SK-N-SH (cell line): ENCODE measurements at regions not wholly inside any gene's neighbourhood (a gene's known extent, or its start where the extent isn't known, plus 50 kb on each side); places are given as distances from the start of the nearest gene placed in this dataset.

Experiments used
- CTCF ChIA-PET: fragments of 300-600, 350-600 bp; formaldehyde crosslinking; extraction: SDS; loops from one replicate; lab custom pipeline; 2021; lab: Yijun Ruan, JAX
- POLR2A ChIA-PET: fragments of 350-600 bp; sonication (Branson Sonifier 250); formaldehyde crosslinking; extraction: SDS; loops from one replicate; lab custom pipeline; 2020; ENCODE audit warnings: antibody characterized with exemption, inconsistent platforms; lab: Yijun Ruan, JAX
- DNase-seq: peaks from one replicate; pipeline ENCODE4 v3.0.0; 2012
- H2AFZ ChIP-seq: fragments of 200-600 bp; sonication (generic); 2 replicates; pipeline ENCODE4 v1.8.1; 2016; ENCODE audit warnings: antibody characterized with exemption, mild to moderate bottlenecking, low read depth
- H3F3A ChIP-seq: fragments of 200-600 bp; sonication (generic); replicated peaks from 2 replicates; pipeline ENCODE3; 2016; ENCODE audit warnings: antibody characterized with exemption, mild to moderate bottlenecking; ENCODE audit not compliant: insufficient read depth
- H3K27ac ChIP-seq, 2 experiments: fragments of 200-500 bp in 1 of 2; fragments of 200-600 bp in 1 of 2; sonication (Bioruptor generic) in 1 of 2; sonication (generic), shearing (Covaris generic) in 1 of 2; 2 replicates each; pipeline versions ENCODE4 v1.5.1 to v1.6.1; 2014 to 2016; ENCODE audit warnings: low read depth in 2 of 2, inconsistent platforms in 1 of 2, low read length in 1 of 2, mild to moderate bottlenecking in 1 of 2, mixed read lengths in 1 of 2
- H3K27me3 ChIP-seq: fragments of 200-600 bp; sonication (generic), shearing (Covaris generic); 2 replicates; pipeline ENCODE4 v1.6.1; 2016; ENCODE audit warnings: mixed run types; ENCODE audit not compliant: insufficient read depth
- H3K36me3 ChIP-seq, 2 experiments: fragments of 200-500 bp in 1 of 2; fragments of 200-600 bp in 1 of 2; sonication (Bioruptor generic) in 1 of 2; sonication (generic) in 1 of 2; replicated peaks in 1 of 2; 2 replicates each; pipeline versions ENCODE3 to v1.5.1; 2014 to 2016; ENCODE audit warnings: low read length in 1 of 2, mild to moderate bottlenecking in 1 of 2; ENCODE audit not compliant: insufficient read depth in 2 of 2, control insufficient read depth in 1 of 2
- H3K4me1 ChIP-seq, 2 experiments: fragments of 200-500 bp in 1 of 2; fragments of 200-600 bp in 1 of 2; sonication (Bioruptor generic) in 1 of 2; sonication (generic), shearing (Covaris generic) in 1 of 2; 2 replicates each; pipeline versions ENCODE4 v1.5.1 to v1.6.1; 2014 to 2016; ENCODE audit warnings: low read depth in 1 of 2, low read length in 1 of 2, mixed run types in 1 of 2; ENCODE audit not compliant: insufficient read depth in 2 of 2, control insufficient read depth in 1 of 2
- H3K4me2 ChIP-seq: fragments of 200-600 bp; sonication (generic), shearing (Covaris generic); 2 replicates; pipeline ENCODE4 v1.6.1; 2017; ENCODE audit warnings: mixed run types
- H3K4me3 ChIP-seq, 2 experiments: fragments of 200-500 bp in 1 of 2; fragments of 200-600 bp in 1 of 2; sonication (Bioruptor generic) in 1 of 2; sonication (generic), shearing (Covaris generic) in 1 of 2; 2 replicates each; pipeline versions ENCODE4 v1.5.1 to v1.8.1; 2014 to 2016; ENCODE audit warnings: low read depth in 2 of 2, inconsistent platforms in 1 of 2, low read length in 1 of 2, mild to moderate bottlenecking in 1 of 2, mixed read lengths in 1 of 2, moderate library complexity in 1 of 2
- H3K79me2 ChIP-seq: fragments of 200-600 bp; sonication (generic); 2 replicates; pipeline ENCODE4 v1.8.1; 2017; ENCODE audit warnings: mild to moderate bottlenecking; ENCODE audit not compliant: insufficient read depth
- H3K9ac ChIP-seq: fragments of 200-600 bp; sonication (generic); 2 replicates; pipeline ENCODE4 v1.6.1; 2017; ENCODE audit warnings: mixed run types
- H3K9me2 ChIP-seq: fragments of 200-600 bp; sonication (generic); 2 replicates; pipeline ENCODE4 v1.6.1; 2017; ENCODE audit warnings: mixed run types
- H3K9me3 ChIP-seq: fragments of 200-600 bp; sonication (generic); 2 replicates; pipeline ENCODE4 v1.6.1; 2017; ENCODE audit warnings: mixed run types, mild to moderate bottlenecking, moderate library complexity
- H4K20me1 ChIP-seq: fragments of 200-600 bp; sonication (generic); 2 replicates; pipeline ENCODE4 v1.6.1; 2017; ENCODE audit warnings: mild to moderate bottlenecking, mixed run types; ENCODE audit not compliant: insufficient read depth
- CHD2 ChIP-seq: fragments of 150-350 bp; IDR thresholded peaks from 2 replicates; pipeline ENCODE4 v1.6.1; 2018; ENCODE audit warnings: low read length; ENCODE audit not compliant: partially characterized antibody
- ELF1 ChIP-seq: IDR thresholded peaks from 2 replicates; pipeline ENCODE4 v1.4.0; 2012
- EP300 ChIP-seq, 2 experiments: IDR thresholded peaks; 2 replicates each; pipeline versions ENCODE4 v1.4.0 to v1.6.1; 2012; ENCODE audit warnings: borderline replicate concordance in 1 of 2, low read depth in 1 of 2, low read length in 1 of 2
- EZH2phosphoT487 ChIP-seq: fragments of 200-600 bp; sonication (generic); IDR thresholded peaks from 2 replicates; pipeline ENCODE4 v1.6.1; 2017; ENCODE audit warnings: low read depth, mixed run types, mild to moderate bottlenecking, antibody characterized with exemption, moderate library complexity, borderline replicate concordance
- FOXJ3 ChIP-seq: sonication (generic); formaldehyde crosslinking; IDR thresholded peaks from 2 replicates; pipeline ENCODE4 v1.5.1; 2020; ENCODE audit warnings: mild to moderate bottlenecking, missing genetic modification reagents
- JUND ChIP-seq: IDR thresholded peaks from 2 replicates; pipeline ENCODE4 v1.4.0; 2012
- MAX ChIP-seq: IDR thresholded peaks from 2 replicates; pipeline ENCODE4 v1.4.0; 2012; ENCODE audit warnings: low read depth
- NRF1 ChIP-seq: IDR thresholded peaks from 2 replicates; pipeline ENCODE4 v1.6.1; 2012; ENCODE audit warnings: low read depth, mild to moderate bottlenecking, low read length
- PBX3 ChIP-seq: IDR thresholded peaks from 2 replicates; pipeline ENCODE4; 2012
- POLR2AphosphoS5 ChIP-seq: IDR thresholded peaks from 2 replicates; pipeline ENCODE4 v1.6.1; 2012; ENCODE audit warnings: low read depth, low read length
- RAD21 ChIP-seq: IDR thresholded peaks from 2 replicates; pipeline ENCODE4 v1.6.1; 2012; ENCODE audit warnings: mild to moderate bottlenecking, low read length
- RCOR1 ChIP-seq: fragments of 150-350 bp; IDR thresholded peaks from 2 replicates; pipeline ENCODE4 v1.6.1; 2017; ENCODE audit warnings: antibody characterized with exemption, low read length
- REST ChIP-seq: IDR thresholded peaks from 2 replicates; pipeline ENCODE4 v1.6.1; 2012; ENCODE audit warnings: mild to moderate bottlenecking, low read depth, low read length, moderate library complexity
- RXRA ChIP-seq: IDR thresholded peaks from 2 replicates; pipeline ENCODE4 v1.4.0; 2012; ENCODE audit warnings: low read depth, mild to moderate bottlenecking, borderline replicate concordance
- SIN3A ChIP-seq: IDR thresholded peaks from 2 replicates; pipeline ENCODE4 v1.6.1; 2012; ENCODE audit warnings: low read depth, mild to moderate bottlenecking, low read length, moderate library complexity, borderline replicate concordance
- USF1 ChIP-seq: IDR thresholded peaks from 2 replicates; pipeline ENCODE4 v1.4.0; 2012; ENCODE audit warnings: low read depth, borderline replicate concordance
- USF2 ChIP-seq: fragments of 150-350 bp; IDR thresholded peaks from 2 replicates; pipeline ENCODE4 v1.6.1; 2017; ENCODE audit warnings: antibody characterized with exemption, low read length, low read depth, borderline replicate concordance
- YY1 ChIP-seq: IDR thresholded peaks from 2 replicates; pipeline ENCODE4 v1.4.0; 2012; ENCODE audit warnings: low read depth, mild to moderate bottlenecking
- WGBS: methylation state at CpG from one replicate; pipeline ENCODE4 v1.1.6; 2017; ENCODE audit warnings: low lambda C conversion rate; 5-methylcytosine and 5-hydroxymethylcytosine counted together

DNA sequence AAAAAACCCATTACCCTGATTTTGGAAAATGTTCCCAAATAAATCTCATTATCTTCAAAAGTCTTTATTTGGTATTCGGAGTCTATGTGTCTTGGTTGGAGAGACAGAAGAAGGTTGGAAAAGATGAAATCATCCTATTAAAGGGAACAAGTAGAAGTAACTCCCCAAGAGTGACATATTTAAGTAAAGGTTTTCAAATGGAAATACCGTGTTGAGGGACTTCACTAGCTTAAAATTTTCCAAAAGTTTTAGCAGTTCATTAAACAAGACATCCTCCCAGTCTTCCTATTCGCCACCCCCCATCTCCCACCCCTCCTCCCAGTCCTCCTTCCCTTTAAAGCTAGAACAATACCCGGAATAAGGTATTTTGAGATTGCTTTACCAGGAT, 62.7 kb upstream of the CCDC160 start:
- DNase-seq = no peak
- Histone ChIP-seq H3K4me1 (no peaks in the 10 kb centered on the region; a peak in 1 of 4 replicates), H3K79me2 (no peaks in the 10 kb centered on the region), H3K4me3 (no peak overlapping the region), H3K9me3 (no peaks in the 10 kb centered on the region), H3K9me2 (no peaks in the 10 kb centered on the region), H3K27ac (no peak overlapping the region), H4K20me1 (no peaks in the 10 kb centered on the region), H2AFZ (no peak overlapping the region), H3K4me2 (no peak overlapping the region), H3F3A (no peaks in the 10 kb centered on the region), H3K27me3 (peaks cover 29% of the 10 kb centered on the region; the same call in 1 of the 2 replicates), H3K9ac (no peak overlapping the region), H3K36me3 (no peaks in the 10 kb centered on the region)
- 26% methylated on average over 4 of the region's 4 CpGs for WGBS
- no peak for TF ChIP-seq EP300 (IDR thresholded peaks at IDR 0.05; ENCODE audit: borderline replicate concordance in 1 of 2, low read depth in 1 of 2, low read length in 1 of 2)
- TF ChIP-seq MAX = no peak
- TF ChIP-seq NRF1 = no peak
- no peak for TF ChIP-seq EZH2phosphoT487
- TF ChIP-seq USF2 = no peak
- TF ChIP-seq REST = no peak
- TF ChIP-seq CHD2 = no peak
- no peak for TF ChIP-seq RAD21
- no peak for TF ChIP-seq ELF1
- no peak for TF ChIP-seq USF1
- TF ChIP-seq SIN3A = no peak
- TF ChIP-seq RXRA = no peak
- TF ChIP-seq RCOR1 = no peak
- TF ChIP-seq PBX3 = no peak
- no peak for TF ChIP-seq JUND
- TF ChIP-seq POLR2AphosphoS5 = no peak
- TF ChIP-seq FOXJ3 (CRISPR knock-in tag) = no peak
- TF ChIP-seq YY1 = no peak
- ChIA-PET POLR2A (no interaction called here), CTCF (no interaction called here)
